Stomach (tissue), 8 donors: ENCODE measurements at regions not wholly inside any gene's neighbourhood (a gene's known extent, or its start where the extent isn't known, plus 50 kb on each side); places are given as distances from the start of the nearest gene placed in this dataset.

Experiments used
- DNase-seq, 2 donors: peaks; one replicate each; pipeline versions ENCODE4 v3.0.0 to v3.0.0-alpha.2; 2013 to 2019
- H3K27ac ChIP-seq, 5 donors: fragments of 200-600 bp in 4 of 5; sonication (generic) in 4 of 5; one replicate each; pipeline ENCODE4 v1.5.1; 2013 to 2019; ENCODE audit warnings: mild to moderate bottlenecking in 1 of 5, moderate library complexity in 1 of 5
- H3K27me3 ChIP-seq, 3 donors: fragments of 200-600 bp; sonication (generic); one replicate each; pipeline ENCODE4 v1.5.1; 2017 to 2019; ENCODE audit warnings: mixed run types in 1 of 3
- H3K36me3 ChIP-seq, 4 donors: fragments of 200-600 bp; sonication (generic); 1 replicate in 3 of 4; 2 replicates in 1 of 4; pipeline ENCODE4 v1.5.1; 2016 to 2019
- H3K4me1 ChIP-seq, 4 donors: fragments of 200-600 bp; sonication (generic); one replicate each; pipeline ENCODE4 v1.5.1; 2016 to 2019
- H3K4me3 ChIP-seq, 4 donors: fragments of 200-600 bp; sonication (generic) in 3 of 4; one replicate each; pipeline ENCODE4 v1.5.1; 2016 to 2019; ENCODE audit warnings: mild to moderate bottlenecking in 1 of 4
- H3K9me3 ChIP-seq, 4 donors: fragments of 200-600 bp; sonication (generic); one replicate each; pipeline ENCODE4 v1.5.1; 2016 to 2019
- EP300 ChIP-seq: sonication (generic); formaldehyde crosslinking; IDR thresholded peaks from one replicate; pipeline ENCODE4 v1.6.1; 2017; ENCODE audit warnings: antibody characterized with exemption
- POLR2A ChIP-seq, 4 donors: fragments of 450-650 bp; IDR thresholded peaks; one replicate each; pipeline ENCODE4 v1.6.1; 2016; ENCODE audit warnings: antibody characterized with exemption in 4 of 4, control low read depth in 2 of 4, mild to moderate bottlenecking in 1 of 4, moderate library complexity in 1 of 4
- POLR2AphosphoS5 ChIP-seq, 3 donors: sonication (generic); formaldehyde crosslinking; IDR thresholded peaks; one replicate each; pipeline ENCODE4 v1.6.1; 2016; ENCODE audit warnings: antibody characterized with exemption in 3 of 3
- WGBS, 5 donors: extraction: QIAGEN DNeasy Blood & Tissue Kit in 3 of 5; methylation state at CpG; one replicate each; pipeline versions ENCODE4 v1.1.5 to v1.1.7; 2013 to 2018; 5-methylcytosine and 5-hydroxymethylcytosine counted together
- intact Hi-C: fragments of 100-400 bp; cut with DNase I; formaldehyde crosslinking; loops from one replicate; pipeline ENCODE4 v1.15.1; 2023; ENCODE audit warnings: low total_unique reads
- TF ChIP-seq, protein P1 (sequence below), 7 experiments: fragments of 450-650 bp in 4 of 7; fragments of 200-600 bp in 3 of 7; sonication (generic) in 3 of 7; IDR thresholded peaks; one replicate each; pipeline ENCODE4 v1.5.1; 2016 to 2019; ENCODE audit warnings: antibody characterized with exemption in 7 of 7, control low read depth in 2 of 7, mild to moderate bottlenecking in 1 of 7
- donor health status: healthy with polysubstance abuse.
- donor health status: Bipolar disorder and iron deficiency.
- donor health status: healthy.

DNA sequence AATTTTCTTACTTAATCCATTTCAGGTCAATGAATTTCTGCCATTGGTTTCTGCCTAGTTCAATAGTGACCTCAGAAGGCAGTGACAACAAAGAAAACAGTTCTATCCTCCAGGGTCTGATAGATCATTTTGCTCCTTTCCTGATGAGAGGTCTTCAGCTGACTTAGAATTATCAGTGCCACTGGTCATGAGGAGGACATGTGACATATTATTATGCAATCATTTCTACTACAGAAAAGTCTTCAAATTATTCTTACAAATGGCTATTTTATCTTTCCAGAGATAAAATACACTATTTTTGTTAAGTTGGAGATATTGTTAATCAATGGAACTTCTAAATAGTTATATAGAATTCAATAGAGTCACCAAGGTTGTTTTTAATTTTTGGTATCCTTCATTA lies 360.0 kb upstream of the GALNT5 start:
- Histone ChIP-seq H3K4me3 (no peak overlapping the region), H3K4me1 (peaks cover 0 to 14% (median 7%) of the 10 kb centered on the region in 4 donors), H3K36me3 (no peaks in the 10 kb centered on the region), H3K9me3 (no peaks in the 10 kb centered on the region), H3K27me3 (no peaks in the 10 kb centered on the region), H3K27ac (no peak overlapping the region)
- TF ChIP-seq POLR2AphosphoS5 (IDR thresholded peaks at IDR 0.05) (no peak), EP300 (no peak), POLR2A (IDR thresholded peaks at IDR 0.05) (no peak)
- TF ChIP-seq, protein P1, sequence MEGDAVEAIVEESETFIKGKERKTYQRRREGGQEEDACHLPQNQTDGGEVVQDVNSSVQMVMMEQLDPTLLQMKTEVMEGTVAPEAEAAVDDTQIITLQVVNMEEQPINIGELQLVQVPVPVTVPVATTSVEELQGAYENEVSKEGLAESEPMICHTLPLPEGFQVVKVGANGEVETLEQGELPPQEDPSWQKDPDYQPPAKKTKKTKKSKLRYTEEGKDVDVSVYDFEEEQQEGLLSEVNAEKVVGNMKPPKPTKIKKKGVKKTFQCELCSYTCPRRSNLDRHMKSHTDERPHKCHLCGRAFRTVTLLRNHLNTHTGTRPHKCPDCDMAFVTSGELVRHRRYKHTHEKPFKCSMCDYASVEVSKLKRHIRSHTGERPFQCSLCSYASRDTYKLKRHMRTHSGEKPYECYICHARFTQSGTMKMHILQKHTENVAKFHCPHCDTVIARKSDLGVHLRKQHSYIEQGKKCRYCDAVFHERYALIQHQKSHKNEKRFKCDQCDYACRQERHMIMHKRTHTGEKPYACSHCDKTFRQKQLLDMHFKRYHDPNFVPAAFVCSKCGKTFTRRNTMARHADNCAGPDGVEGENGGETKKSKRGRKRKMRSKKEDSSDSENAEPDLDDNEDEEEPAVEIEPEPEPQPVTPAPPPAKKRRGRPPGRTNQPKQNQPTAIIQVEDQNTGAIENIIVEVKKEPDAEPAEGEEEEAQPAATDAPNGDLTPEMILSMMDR (IDR thresholded peaks at IDR 0.05): no peak
- intact Hi-C loops: no loop called here
- DNase-seq: no peak

DNA sequence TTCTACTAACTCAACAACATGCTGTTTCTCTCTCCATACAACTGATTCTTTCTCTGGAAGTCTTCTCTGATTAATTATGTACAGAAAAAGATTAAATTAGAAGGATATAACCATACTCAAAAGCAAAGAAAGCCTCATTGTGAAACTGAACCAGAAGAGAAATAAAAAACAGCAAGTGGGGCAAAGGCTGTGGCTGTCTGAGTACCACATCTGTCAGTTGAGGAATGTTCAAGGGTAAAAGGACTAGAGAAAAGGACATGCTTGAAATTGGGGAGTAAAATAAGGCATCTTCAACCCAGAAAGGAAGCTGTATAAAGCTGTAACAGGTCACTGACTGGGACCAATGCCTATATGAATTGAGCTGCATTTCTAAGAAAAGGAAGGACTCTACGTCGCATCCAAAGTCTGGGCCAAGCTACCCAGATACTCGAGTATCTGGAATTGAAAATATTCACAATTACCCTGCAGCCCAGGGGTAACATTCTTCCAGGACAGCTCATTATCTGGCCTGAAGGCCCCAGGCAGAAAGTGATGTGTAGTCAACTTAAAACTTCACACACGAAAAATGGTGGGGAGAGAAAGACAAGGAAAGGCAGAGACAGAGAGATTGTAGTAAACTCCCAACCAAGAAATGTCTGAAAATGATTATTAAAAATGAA lies 356.0 kb upstream of the GALNT5 start:
- Histone ChIP-seq H3K36me3 (no peaks in the 10 kb centered on the region), H3K4me1 (no peaks in the 10 kb centered on the region), H3K9me3 (no peaks in the 10 kb centered on the region), H3K4me3 (no peak overlapping the region), H3K27me3 (no peaks in the 10 kb centered on the region), H3K27ac (no peak overlapping the region)
- WGBS, 5 donors: 77 to 89% (median 82%) methylated on average over 4 of the region's 4 CpGs
- no peak for TF ChIP-seq POLR2A (IDR thresholded peaks at IDR 0.05)
- no peak for TF ChIP-seq POLR2AphosphoS5 (IDR thresholded peaks at IDR 0.05)
- TF ChIP-seq, protein P1 (IDR thresholded peaks at IDR 0.05): no peak
- no peak for DNase-seq
- intact Hi-C loops: no loop called here

GRCh38 chr2:156903335-156903734 lies 354.2 kb upstream of the GALNT5 start:
- TF ChIP-seq, protein P1 (IDR thresholded peaks at IDR 0.05): no peak
- TF ChIP-seq EP300: no peak
- no peak for TF ChIP-seq POLR2AphosphoS5 (IDR thresholded peaks at IDR 0.05)
- TF ChIP-seq POLR2A (IDR thresholded peaks at IDR 0.05): no peak
- no peak for DNase-seq
- Histone ChIP-seq H3K36me3 (no peaks in the 10 kb centered on the region), H3K4me3 (no peak overlapping the region), H3K27ac (no peak overlapping the region), H3K4me1 (no peaks in the 10 kb centered on the region), H3K9me3 (no peaks in the 10 kb centered on the region), H3K27me3 (no peaks in the 10 kb centered on the region)
- intact Hi-C loops: no loop called here

DNA sequence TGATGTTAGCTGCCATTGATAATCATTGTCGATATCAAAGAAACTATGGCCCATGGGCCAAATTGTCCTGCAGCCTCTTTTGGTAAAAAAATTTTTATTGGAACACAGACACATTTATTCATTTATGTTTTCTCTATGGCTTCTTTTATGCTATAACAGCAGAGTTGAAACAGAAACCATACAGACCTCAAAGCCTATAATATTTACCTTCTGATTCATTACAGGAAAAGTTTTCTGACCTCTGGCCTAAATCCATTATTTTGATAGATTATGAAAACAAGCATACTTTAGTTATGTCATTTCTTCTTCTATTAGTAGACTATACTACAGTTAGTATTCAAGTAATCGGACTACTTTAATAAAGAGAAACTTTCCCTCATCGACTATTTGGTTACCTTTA lies 349.7 kb upstream of the GALNT5 start:
- 20 to 47% (median 28%) methylated on average over 3 of the region's 3 CpGs for WGBS, 5 donors
- no peak overlapping the region for H3K4me3 ChIP-seq
- no peaks in the 10 kb centered on the region for H3K9me3 ChIP-seq
- H3K27me3 ChIP-seq: no peaks in the 10 kb centered on the region
- no peaks in the 10 kb centered on the region for H3K36me3 ChIP-seq
- intact Hi-C loops: no loop called here
- no peaks in the 10 kb centered on the region for H3K4me1 ChIP-seq
- TF ChIP-seq POLR2A (IDR thresholded peaks at IDR 0.05) (no peak), EP300 (no peak), POLR2AphosphoS5 (IDR thresholded peaks at IDR 0.05) (no peak)
- TF ChIP-seq, protein P1 (IDR thresholded peaks at IDR 0.05): no peak
- H3K27ac ChIP-seq: no peak overlapping the region
- DNase-seq: peak in 1 of 2 donors; percentile 28
